ENCODE measurements at regions not wholly inside any gene's neighbourhood (a gene's known extent, or its start where the extent isn't known, plus 50 kb on each side); places are given as distances from the start of the nearest gene placed in this dataset.

GRCh38 chr19:28492621-28493020 lies 720.3 kb downstream of the UQCRFS1 start:
- no peak for TF ChIP-seq CTCF (IDR thresholded peaks at IDR 0.05)

- no peak for TF ChIP-seq CTCF (IDR thresholded peaks at IDR 0.05)
Observed at GRCh38 chr19:28492201-28492600, 720.8 kb downstream of the UQCRFS1 start.

- TF ChIP-seq CTCF (IDR thresholded peaks at IDR 0.05), result no peak
Observed at GRCh38 chr19:28489776-28490175, 723.2 kb downstream of the UQCRFS1 start.

GRCh38 chr19:28489126-28489660 lies 723.8 kb downstream of the UQCRFS1 start:
- TF ChIP-seq CTCF (IDR thresholded peaks at IDR 0.05), result no peak

- TF ChIP-seq CTCF (IDR thresholded peaks at IDR 0.05), result no peak
Observed at GRCh38 chr19:28487999-28488398, 725.0 kb downstream of the UQCRFS1 start.

- no peak for TF ChIP-seq CTCF (IDR thresholded peaks at IDR 0.05)
Observed at GRCh38 chr19:28486926-28487325, 726.0 kb downstream of the UQCRFS1 start.

GRCh38 chr19:28486473-28486872 lies 726.5 kb downstream of the UQCRFS1 start:
- no peak for TF ChIP-seq CTCF (IDR thresholded peaks at IDR 0.05)

GRCh38 chr19:28485292-28485691 lies 727.7 kb downstream of the UQCRFS1 start:
- TF ChIP-seq CTCF (IDR thresholded peaks at IDR 0.05), result no peak

Measured in LNCAP (cell line).